ENCODE measurements at regions not wholly inside any gene's neighbourhood (a gene's known extent, or its start where the extent isn't known, plus 50 kb on each side); places are given as distances from the start of the nearest gene placed in this dataset.

DNA sequence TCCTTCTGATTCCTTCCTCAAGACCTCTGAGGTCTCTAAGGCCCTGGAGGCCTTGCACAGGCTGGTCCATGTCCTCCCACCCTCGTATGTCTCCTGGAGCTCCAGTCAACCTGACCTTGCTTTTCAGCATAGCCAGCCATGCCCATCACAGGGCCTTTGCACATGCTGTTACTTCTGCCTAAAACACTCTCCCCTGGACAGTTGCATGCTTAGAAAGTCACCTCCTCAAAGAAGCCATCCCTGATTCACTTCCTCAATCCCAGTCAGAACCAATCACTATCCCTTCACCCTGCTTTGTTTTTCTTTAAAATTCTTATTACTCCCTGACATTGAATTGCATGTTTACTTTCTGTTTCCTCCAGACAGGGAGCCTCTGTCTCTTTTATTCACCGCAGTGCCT lies 322.1 kb upstream of the CCL2 start:
- TF ChIP-seq, protein P1, sequence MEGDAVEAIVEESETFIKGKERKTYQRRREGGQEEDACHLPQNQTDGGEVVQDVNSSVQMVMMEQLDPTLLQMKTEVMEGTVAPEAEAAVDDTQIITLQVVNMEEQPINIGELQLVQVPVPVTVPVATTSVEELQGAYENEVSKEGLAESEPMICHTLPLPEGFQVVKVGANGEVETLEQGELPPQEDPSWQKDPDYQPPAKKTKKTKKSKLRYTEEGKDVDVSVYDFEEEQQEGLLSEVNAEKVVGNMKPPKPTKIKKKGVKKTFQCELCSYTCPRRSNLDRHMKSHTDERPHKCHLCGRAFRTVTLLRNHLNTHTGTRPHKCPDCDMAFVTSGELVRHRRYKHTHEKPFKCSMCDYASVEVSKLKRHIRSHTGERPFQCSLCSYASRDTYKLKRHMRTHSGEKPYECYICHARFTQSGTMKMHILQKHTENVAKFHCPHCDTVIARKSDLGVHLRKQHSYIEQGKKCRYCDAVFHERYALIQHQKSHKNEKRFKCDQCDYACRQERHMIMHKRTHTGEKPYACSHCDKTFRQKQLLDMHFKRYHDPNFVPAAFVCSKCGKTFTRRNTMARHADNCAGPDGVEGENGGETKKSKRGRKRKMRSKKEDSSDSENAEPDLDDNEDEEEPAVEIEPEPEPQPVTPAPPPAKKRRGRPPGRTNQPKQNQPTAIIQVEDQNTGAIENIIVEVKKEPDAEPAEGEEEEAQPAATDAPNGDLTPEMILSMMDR (IDR thresholded peaks at IDR 0.05): no peak
- DNase-seq: no peak
- H3K9me3 ChIP-seq: no peaks in the 10 kb centered on the region
- H3K4me1 ChIP-seq (ENCODE audit: low read depth): no peaks in the 10 kb centered on the region
- no peaks in the 10 kb centered on the region for H3K36me3 ChIP-seq (ENCODE audit: low read depth)
- intact Hi-C loops (cut with DNase I, micrococcal nuclease): no loop called here
- ATAC-seq: no peak
- no peak overlapping the region for H3K4me3 ChIP-seq

DNA sequence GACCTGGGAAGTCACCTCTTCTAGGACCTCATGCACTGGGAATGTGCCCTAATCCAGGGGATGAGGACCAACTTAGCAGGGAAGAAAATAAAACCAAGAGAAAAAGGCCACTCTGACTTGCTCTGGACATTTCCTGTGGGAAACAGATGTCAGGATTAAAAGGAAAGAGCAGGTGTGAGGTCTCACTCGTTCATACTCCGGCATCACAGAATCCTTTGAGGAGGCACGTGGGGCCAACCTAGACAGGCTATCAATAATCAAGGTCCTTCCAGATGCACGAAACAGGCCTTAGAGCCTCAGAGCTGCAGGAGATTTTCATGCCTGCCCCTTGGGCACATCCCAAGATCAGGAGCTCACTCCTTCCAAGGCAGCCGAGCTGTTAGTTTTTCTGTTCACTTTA lies 321.5 kb upstream of the CCL2 start:
- intact Hi-C loops (cut with DNase I, micrococcal nuclease): no loop called here
- no peak for ATAC-seq
- Histone ChIP-seq H3K4me1 (ENCODE audit: low read depth) (no peaks in the 10 kb centered on the region), H3K36me3 (ENCODE audit: low read depth) (no peaks in the 10 kb centered on the region), H3K9me3 (no peaks in the 10 kb centered on the region), H3K4me3 (no peak overlapping the region)
- no peak for DNase-seq
- TF ChIP-seq, protein P1 (IDR thresholded peaks at IDR 0.05): no peak

DNA sequence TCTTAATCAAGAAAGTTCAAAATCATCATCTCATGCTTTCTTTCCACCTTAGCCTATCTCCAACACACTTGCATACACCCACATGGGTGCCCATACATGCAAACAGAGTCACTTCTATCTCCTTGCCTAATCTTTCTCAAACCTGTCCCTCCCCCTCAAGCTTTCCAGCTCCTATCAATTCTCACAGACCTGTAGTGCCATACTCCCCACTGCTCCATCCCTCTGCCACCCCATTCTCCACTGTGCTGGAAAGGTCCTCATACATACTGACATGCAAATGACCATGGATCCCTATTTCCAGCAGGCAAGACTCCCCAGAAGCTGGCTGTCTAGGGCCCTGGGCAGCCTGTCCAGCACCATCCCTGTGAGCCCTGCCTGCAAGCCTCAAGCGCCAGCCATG lies 320.4 kb upstream of the CCL2 start:
- no peaks in the 10 kb centered on the region for H3K4me1 ChIP-seq (ENCODE audit: low read depth)

DNA sequence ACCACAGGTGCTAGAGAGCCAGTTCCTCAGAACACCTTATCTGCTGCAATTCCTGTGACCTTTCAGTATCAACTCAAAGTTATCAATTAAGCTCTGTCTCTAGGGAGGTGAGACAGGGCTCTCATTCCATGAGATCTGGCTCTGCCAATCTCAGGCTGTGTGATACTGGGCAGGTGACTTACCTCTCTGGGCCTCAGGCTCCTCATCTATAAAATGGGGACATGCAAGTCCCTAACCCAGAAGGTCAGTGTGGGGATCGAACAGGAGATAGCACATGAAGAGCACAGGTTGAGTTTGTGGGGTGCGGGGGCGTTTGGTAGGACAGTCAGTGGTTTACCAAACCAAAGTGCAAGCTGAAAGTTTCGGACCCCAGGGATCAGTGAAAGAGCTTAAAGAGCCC lies 319.3 kb upstream of the CCL2 start:
- ATAC-seq (no peak), DNase-seq (no peak)
- intact Hi-C loops (cut with DNase I, micrococcal nuclease): no loop called here
- Histone ChIP-seq H3K4me1 (ENCODE audit: low read depth) (no peaks in the 10 kb centered on the region), H3K36me3 (ENCODE audit: low read depth) (no peaks in the 10 kb centered on the region), H3K4me3 (no peak overlapping the region), H3K9me3 (no peaks in the 10 kb centered on the region)
- TF ChIP-seq, protein P1 (IDR thresholded peaks at IDR 0.05): no peak

More for the DNA sequence above, 320.4 kb upstream of the CCL2 start:
- DNase-seq: no peak
- TF ChIP-seq, protein P1 (IDR thresholded peaks at IDR 0.05): no peak
- no peaks in the 10 kb centered on the region for H3K36me3 ChIP-seq (ENCODE audit: low read depth)
- no peaks in the 10 kb centered on the region for H3K9me3 ChIP-seq
- no peak for ATAC-seq
- no peak overlapping the region for H3K4me3 ChIP-seq
- intact Hi-C loops (cut with DNase I, micrococcal nuclease): no loop called here

DNA sequence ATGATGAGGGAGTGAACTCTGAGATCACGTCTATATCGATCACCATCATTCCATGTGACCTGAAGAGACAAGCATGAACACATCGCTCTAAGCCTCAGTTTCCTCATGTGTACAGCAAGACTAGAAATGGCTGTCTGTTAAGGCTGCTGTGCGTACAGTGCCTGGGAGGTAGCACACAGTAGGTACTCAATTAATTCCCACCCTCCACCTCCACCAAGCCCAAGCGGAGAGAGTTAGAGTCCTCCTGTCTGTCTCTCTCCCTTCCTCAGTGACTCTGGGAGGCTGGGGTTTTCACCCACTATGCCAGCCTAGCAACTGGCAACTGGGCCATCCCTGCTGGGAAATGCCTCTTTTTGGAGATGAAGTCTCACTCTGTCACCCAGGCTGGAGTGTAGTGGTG lies 318.3 kb upstream of the CCL2 start:
- ATAC-seq (no peak), DNase-seq (no peak)
- H3K4me1 ChIP-seq (ENCODE audit: low read depth): no peaks in the 10 kb centered on the region
- H3K36me3 ChIP-seq (ENCODE audit: low read depth): no peaks in the 10 kb centered on the region
- TF ChIP-seq, protein P1 (IDR thresholded peaks at IDR 0.05): no peak
- no peaks in the 10 kb centered on the region for H3K9me3 ChIP-seq
- H3K4me3 ChIP-seq: no peak overlapping the region
- intact Hi-C loops (cut with DNase I, micrococcal nuclease): no loop called here

DNA sequence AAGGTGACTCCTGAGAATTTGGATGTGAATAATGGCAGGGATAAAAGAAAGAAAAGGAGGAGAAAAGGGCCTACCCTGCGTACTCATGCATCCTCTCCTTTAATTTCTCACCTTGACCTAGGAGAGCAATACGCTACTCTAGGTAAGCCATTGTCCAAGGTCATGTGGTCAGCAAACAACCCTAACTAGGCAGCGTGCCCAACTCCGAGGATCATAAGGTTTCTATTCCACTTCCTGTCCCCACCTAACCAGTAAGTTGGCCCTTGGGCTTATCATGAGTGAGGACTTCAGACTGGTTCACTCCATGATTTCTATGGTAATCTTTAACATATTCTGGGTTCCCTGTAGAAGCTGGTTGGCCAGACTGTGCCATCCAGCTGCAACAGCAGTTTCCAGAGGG lies 315.1 kb upstream of the CCL2 start:
- ATAC-seq: no peak
- TF ChIP-seq, protein P1 (IDR thresholded peaks at IDR 0.05): no peak
- intact Hi-C loops (cut with DNase I, micrococcal nuclease): no loop called here
- Histone ChIP-seq H3K4me1 (ENCODE audit: low read depth) (no peaks in the 10 kb centered on the region), H3K36me3 (ENCODE audit: low read depth) (no peaks in the 10 kb centered on the region), H3K9me3 (no peaks in the 10 kb centered on the region), H3K4me3 (no peak overlapping the region)
- DNase-seq: no peak
